ENCODE measurements at regions not wholly inside any gene's neighbourhood (a gene's known extent, or its start where the extent isn't known, plus 50 kb on each side); places are given as distances from the start of the nearest gene placed in this dataset.

GRCh38 chr2:58985541-58985940 lies 744.4 kb upstream of the FANCL start:
- Mint-ChIP-seq H3K9me3 (no peaks in the 10 kb centered on the region), H3K27me3 (peaks cover 2% of the 10 kb centered on the region), H3K4me1 (ENCODE audit: low read depth) (no peaks in the 10 kb centered on the region), H3K4me3 (no peak overlapping the region), H3K36me3 (ENCODE audit: low read depth) (no peaks in the 10 kb centered on the region), H3K27ac (no peak overlapping the region)

- Mint-ChIP-seq H3K9me3 (no peaks in the 10 kb centered on the region), H3K27ac (no peak overlapping the region), H3K27me3 (peaks cover 2% of the 10 kb centered on the region), H3K36me3 (ENCODE audit: low read depth) (no peaks in the 10 kb centered on the region), H3K4me1 (ENCODE audit: low read depth) (no peaks in the 10 kb centered on the region), H3K4me3 (no peak overlapping the region)
Observed at GRCh38 chr2:58984731-58985130, 743.6 kb upstream of the FANCL start.

GRCh38 chr2:58983111-58983510 lies 742.0 kb upstream of the FANCL start:
- no peak overlapping the region for H3K27ac Mint-ChIP-seq
- no peak overlapping the region for H3K4me3 Mint-ChIP-seq

GRCh38 chr2:58981237-58981636 lies 740.1 kb upstream of the FANCL start:
- H3K36me3 Mint-ChIP-seq (ENCODE audit: low read depth): no peaks in the 10 kb centered on the region
- no peak overlapping the region for H3K27ac Mint-ChIP-seq
- no peaks in the 10 kb centered on the region for H3K4me1 Mint-ChIP-seq (ENCODE audit: low read depth)
- H3K4me3 Mint-ChIP-seq: no peak overlapping the region
- no peaks in the 10 kb centered on the region for H3K9me3 Mint-ChIP-seq
- H3K27me3 Mint-ChIP-seq: peaks cover 2% of the 10 kb centered on the region

More at GRCh38 chr2:58983111-58983510, 742.0 kb upstream of the FANCL start:
- no peaks in the 10 kb centered on the region for H3K9me3 Mint-ChIP-seq
- no peaks in the 10 kb centered on the region for H3K4me1 Mint-ChIP-seq (ENCODE audit: low read depth)
- H3K27me3 Mint-ChIP-seq: peaks cover 2% of the 10 kb centered on the region
- H3K36me3 Mint-ChIP-seq (ENCODE audit: low read depth): no peaks in the 10 kb centered on the region

- Mint-ChIP-seq H3K4me3 (no peak overlapping the region), H3K9me3 (no peaks in the 10 kb centered on the region), H3K27me3 (no peaks in the 10 kb centered on the region), H3K36me3 (ENCODE audit: low read depth) (no peaks in the 10 kb centered on the region), H3K27ac (no peak overlapping the region), H3K4me1 (ENCODE audit: low read depth) (no peaks in the 10 kb centered on the region)
Observed at GRCh38 chr2:58976375-58977071, 735.4 kb upstream of the FANCL start.

- no peaks in the 10 kb centered on the region for H3K27me3 Mint-ChIP-seq
- H3K4me1 Mint-ChIP-seq (ENCODE audit: low read depth): no peaks in the 10 kb centered on the region
- H3K36me3 Mint-ChIP-seq (ENCODE audit: low read depth): no peaks in the 10 kb centered on the region
- no peak overlapping the region for H3K4me3 Mint-ChIP-seq
- no peaks in the 10 kb centered on the region for H3K9me3 Mint-ChIP-seq
- no peak overlapping the region for H3K27ac Mint-ChIP-seq
Observed at GRCh38 chr2:58974881-58975280, 733.8 kb upstream of the FANCL start.

- H3K4me3 Mint-ChIP-seq: no peak overlapping the region
- H3K4me1 Mint-ChIP-seq (ENCODE audit: low read depth): no peaks in the 10 kb centered on the region
Observed at GRCh38 chr2:58974426-58974825, 733.3 kb upstream of the FANCL start.

GRCh38 chr2:58973811-58974281 lies 732.7 kb upstream of the FANCL start:
- Mint-ChIP-seq H3K27ac (no peak overlapping the region), H3K27me3 (no peaks in the 10 kb centered on the region), H3K4me3 (no peak overlapping the region), H3K9me3 (no peaks in the 10 kb centered on the region), H3K36me3 (ENCODE audit: low read depth) (no peaks in the 10 kb centered on the region), H3K4me1 (ENCODE audit: low read depth) (no peaks in the 10 kb centered on the region)

More at GRCh38 chr2:58974426-58974825, 733.3 kb upstream of the FANCL start:
- no peaks in the 10 kb centered on the region for H3K36me3 Mint-ChIP-seq (ENCODE audit: low read depth)
- H3K27me3 Mint-ChIP-seq: no peaks in the 10 kb centered on the region
- no peaks in the 10 kb centered on the region for H3K9me3 Mint-ChIP-seq
- no peak overlapping the region for H3K27ac Mint-ChIP-seq

GRCh38 chr2:58972737-58973136 lies 731.6 kb upstream of the FANCL start:
- Mint-ChIP-seq H3K27me3 (no peaks in the 10 kb centered on the region), H3K4me1 (ENCODE audit: low read depth) (no peaks in the 10 kb centered on the region), H3K4me3 (no peak overlapping the region), H3K36me3 (ENCODE audit: low read depth) (no peaks in the 10 kb centered on the region), H3K27ac (no peak overlapping the region), H3K9me3 (no peaks in the 10 kb centered on the region)

GRCh38 chr2:58971511-58972360 lies 730.6 kb upstream of the FANCL start:
- no peak overlapping the region for H3K27ac Mint-ChIP-seq
- H3K36me3 Mint-ChIP-seq (ENCODE audit: low read depth): no peaks in the 10 kb centered on the region
- H3K4me1 Mint-ChIP-seq (ENCODE audit: low read depth): no peaks in the 10 kb centered on the region
- no peak overlapping the region for H3K4me3 Mint-ChIP-seq
- no peaks in the 10 kb centered on the region for H3K27me3 Mint-ChIP-seq
- no peaks in the 10 kb centered on the region for H3K9me3 Mint-ChIP-seq

- Mint-ChIP-seq H3K4me1 (ENCODE audit: low read depth) (no peaks in the 10 kb centered on the region), H3K27me3 (no peaks in the 10 kb centered on the region), H3K9me3 (no peaks in the 10 kb centered on the region), H3K27ac (no peak overlapping the region), H3K4me3 (no peak overlapping the region), H3K36me3 (ENCODE audit: low read depth) (no peaks in the 10 kb centered on the region)
Observed at GRCh38 chr2:58970365-58970764, 729.2 kb upstream of the FANCL start.

GRCh38 chr2:58968885-58969284 lies 727.8 kb upstream of the FANCL start:
- no peak overlapping the region for H3K27ac Mint-ChIP-seq
- H3K9me3 Mint-ChIP-seq: no peaks in the 10 kb centered on the region
- no peaks in the 10 kb centered on the region for H3K4me1 Mint-ChIP-seq (ENCODE audit: low read depth)
- H3K27me3 Mint-ChIP-seq: no peaks in the 10 kb centered on the region
- no peak overlapping the region for H3K4me3 Mint-ChIP-seq
- no peaks in the 10 kb centered on the region for H3K36me3 Mint-ChIP-seq (ENCODE audit: low read depth)

- no peaks in the 10 kb centered on the region for H3K9me3 Mint-ChIP-seq
- no peak overlapping the region for H3K4me3 Mint-ChIP-seq
- no peaks in the 10 kb centered on the region for H3K36me3 Mint-ChIP-seq (ENCODE audit: low read depth)
- no peaks in the 10 kb centered on the region for H3K27me3 Mint-ChIP-seq
- no peak overlapping the region for H3K27ac Mint-ChIP-seq
- H3K4me1 Mint-ChIP-seq (ENCODE audit: low read depth): no peaks in the 10 kb centered on the region
Observed at GRCh38 chr2:58967736-58968135, 726.6 kb upstream of the FANCL start.

GRCh38 chr2:58965602-58966001 lies 724.5 kb upstream of the FANCL start:
- H3K4me3 Mint-ChIP-seq: no peak overlapping the region
- H3K9me3 Mint-ChIP-seq: no peaks in the 10 kb centered on the region
- H3K4me1 Mint-ChIP-seq (ENCODE audit: low read depth): no peaks in the 10 kb centered on the region
- H3K36me3 Mint-ChIP-seq (ENCODE audit: low read depth): no peaks in the 10 kb centered on the region
- H3K27ac Mint-ChIP-seq: no peak overlapping the region
- H3K27me3 Mint-ChIP-seq: no peaks in the 10 kb centered on the region

GRCh38 chr2:58959996-58960395 lies 718.9 kb upstream of the FANCL start:
- Mint-ChIP-seq H3K4me1 (ENCODE audit: low read depth) (no peaks in the 10 kb centered on the region), H3K4me3 (no peak overlapping the region), H3K9me3 (no peaks in the 10 kb centered on the region), H3K27me3 (no peaks in the 10 kb centered on the region), H3K27ac (no peak overlapping the region), H3K36me3 (ENCODE audit: low read depth) (no peaks in the 10 kb centered on the region)
